ENCODE measurements at regions not wholly inside any gene's neighbourhood (a gene's known extent, or its start where the extent isn't known, plus 50 kb on each side); places are given as distances from the start of the nearest gene placed in this dataset.

- peaks cover 13% of the 10 kb centered on the region for H3K9me3 Mint-ChIP-seq
- TF ChIP-seq, protein P1, sequence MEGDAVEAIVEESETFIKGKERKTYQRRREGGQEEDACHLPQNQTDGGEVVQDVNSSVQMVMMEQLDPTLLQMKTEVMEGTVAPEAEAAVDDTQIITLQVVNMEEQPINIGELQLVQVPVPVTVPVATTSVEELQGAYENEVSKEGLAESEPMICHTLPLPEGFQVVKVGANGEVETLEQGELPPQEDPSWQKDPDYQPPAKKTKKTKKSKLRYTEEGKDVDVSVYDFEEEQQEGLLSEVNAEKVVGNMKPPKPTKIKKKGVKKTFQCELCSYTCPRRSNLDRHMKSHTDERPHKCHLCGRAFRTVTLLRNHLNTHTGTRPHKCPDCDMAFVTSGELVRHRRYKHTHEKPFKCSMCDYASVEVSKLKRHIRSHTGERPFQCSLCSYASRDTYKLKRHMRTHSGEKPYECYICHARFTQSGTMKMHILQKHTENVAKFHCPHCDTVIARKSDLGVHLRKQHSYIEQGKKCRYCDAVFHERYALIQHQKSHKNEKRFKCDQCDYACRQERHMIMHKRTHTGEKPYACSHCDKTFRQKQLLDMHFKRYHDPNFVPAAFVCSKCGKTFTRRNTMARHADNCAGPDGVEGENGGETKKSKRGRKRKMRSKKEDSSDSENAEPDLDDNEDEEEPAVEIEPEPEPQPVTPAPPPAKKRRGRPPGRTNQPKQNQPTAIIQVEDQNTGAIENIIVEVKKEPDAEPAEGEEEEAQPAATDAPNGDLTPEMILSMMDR (IDR thresholded peaks at IDR 0.05) = no peak
- H3K27me3 Mint-ChIP-seq (ENCODE audit: low read depth, poor library complexity) = peaks cover 7% of the 10 kb centered on the region
- no peaks in the 10 kb centered on the region for H3K36me3 Mint-ChIP-seq (ENCODE audit: low read depth)
- DNase-seq = no peak
- H3K27ac Mint-ChIP-seq = no peak overlapping the region
- H3K4me3 Mint-ChIP-seq = no peak overlapping the region
- no peaks in the 10 kb centered on the region for H3K4me1 Mint-ChIP-seq
These were observed 103.7 kb upstream of the EEA1 start for GRCh38 chr12:93032758-93033157.

GRCh38 chr12:93033948-93034347 lies 104.9 kb upstream of the EEA1 start:
- H3K4me3 Mint-ChIP-seq = no peak overlapping the region
- no peak for DNase-seq
- H3K36me3 Mint-ChIP-seq (ENCODE audit: low read depth) = no peaks in the 10 kb centered on the region
- H3K9me3 Mint-ChIP-seq = peaks cover 17% of the 10 kb centered on the region
- peaks cover 6% of the 10 kb centered on the region for H3K27me3 Mint-ChIP-seq (ENCODE audit: low read depth, poor library complexity)
- H3K4me1 Mint-ChIP-seq = no peaks in the 10 kb centered on the region
- no peak overlapping the region for H3K27ac Mint-ChIP-seq
- TF ChIP-seq, protein P1 (IDR thresholded peaks at IDR 0.05) = no peak

- Mint-ChIP-seq H3K27me3 (ENCODE audit: low read depth, poor library complexity) (peaks cover 7% of the 10 kb centered on the region), H3K9me3 (peaks cover 18% of the 10 kb centered on the region), H3K36me3 (ENCODE audit: low read depth) (no peaks in the 10 kb centered on the region), H3K4me3 (no peak overlapping the region), H3K4me1 (peaks cover 4% of the 10 kb centered on the region), H3K27ac (no peak overlapping the region)
- DNase-seq = no peak
- TF ChIP-seq, protein P1 (IDR thresholded peaks at IDR 0.05) = no peak
These were observed 110.0 kb upstream of the EEA1 start for GRCh38 chr12:93039062-93039461.

DNA sequence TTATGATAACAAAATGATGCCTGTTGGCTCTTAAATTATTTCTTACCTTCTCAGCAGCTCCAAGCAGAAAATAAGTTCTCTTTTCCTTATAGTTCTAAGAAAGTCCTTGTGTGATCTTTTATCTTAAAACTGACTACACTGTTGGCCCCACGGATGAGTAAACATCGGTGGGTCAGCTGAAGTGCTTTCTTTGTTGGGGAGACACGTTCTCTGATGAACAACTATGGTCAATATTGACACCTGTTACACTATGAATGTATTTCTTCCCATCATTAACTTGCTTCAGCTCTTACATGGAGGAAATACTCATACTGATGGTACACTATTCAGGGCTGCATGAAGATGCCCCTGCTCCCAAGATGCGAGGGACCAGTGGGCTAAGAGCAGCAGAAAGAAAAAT lies 110.8 kb upstream of the EEA1 start:
- Mint-ChIP-seq H3K9me3 (peaks cover 18% of the 10 kb centered on the region), H3K27me3 (ENCODE audit: low read depth, poor library complexity) (peaks cover 7% of the 10 kb centered on the region), H3K27ac (no peak overlapping the region), H3K36me3 (ENCODE audit: low read depth) (no peaks in the 10 kb centered on the region), H3K4me1 (peaks cover 4% of the 10 kb centered on the region), H3K4me3 (no peak overlapping the region)
- DNase-seq = no peak
- TF ChIP-seq, protein P1 (IDR thresholded peaks at IDR 0.05) = no peak

DNA sequence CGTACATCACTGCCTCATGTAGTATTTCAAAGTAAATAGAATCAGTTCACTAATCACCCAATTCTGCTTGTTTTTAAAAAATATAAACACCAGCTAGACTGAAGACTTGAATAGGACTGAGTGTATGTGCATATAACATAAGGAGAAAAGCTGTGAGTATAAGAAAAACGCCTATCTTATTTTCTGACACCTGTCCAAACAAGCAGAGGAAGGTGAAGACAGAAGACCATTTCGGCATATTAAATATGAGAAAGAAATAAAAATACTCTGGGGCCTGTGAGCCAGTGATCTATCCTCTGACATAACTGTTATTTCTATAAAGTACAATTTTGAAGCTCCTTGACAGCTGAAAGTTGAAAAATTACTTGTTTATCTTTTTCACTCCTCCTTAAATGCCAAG lies 111.3 kb upstream of the EEA1 start:
- peaks cover 4% of the 10 kb centered on the region for H3K4me1 Mint-ChIP-seq
- peaks cover 4% of the 10 kb centered on the region for H3K27me3 Mint-ChIP-seq (ENCODE audit: low read depth, poor library complexity)
- DNase-seq = no peak
- no peak overlapping the region for H3K27ac Mint-ChIP-seq
- peaks cover 18% of the 10 kb centered on the region for H3K9me3 Mint-ChIP-seq
- no peak overlapping the region for H3K4me3 Mint-ChIP-seq
- TF ChIP-seq, protein P1 (IDR thresholded peaks at IDR 0.05) = no peak
- H3K36me3 Mint-ChIP-seq (ENCODE audit: low read depth) = no peaks in the 10 kb centered on the region

- Mint-ChIP-seq H3K9me3 (peaks cover 18% of the 10 kb centered on the region), H3K4me1 (peaks cover 4% of the 10 kb centered on the region), H3K27ac (no peak overlapping the region), H3K4me3 (no peak overlapping the region), H3K27me3 (ENCODE audit: low read depth, poor library complexity) (peaks cover 4% of the 10 kb centered on the region), H3K36me3 (ENCODE audit: low read depth) (no peaks in the 10 kb centered on the region)
- TF ChIP-seq, protein P1 (IDR thresholded peaks at IDR 0.05) = no peak
- no peak for DNase-seq
These were observed 112.3 kb upstream of the EEA1 start for GRCh38 chr12:93041416-93041815.
